Lower leg skin (tissue), 3 donors: ENCODE measurements at regions not wholly inside any gene's neighbourhood (a gene's known extent, or its start where the extent isn't known, plus 50 kb on each side); places are given as distances from the start of the nearest gene placed in this dataset.

ENCODE experiments used
- POLR2A ChIP-seq, 2 donors: fragments of 450-650 bp; IDR thresholded peaks; one replicate each; pipeline ENCODE4 v1.6.1; 2016 to 2017; ENCODE audit warnings: antibody characterized with exemption in 2 of 2, mild to moderate bottlenecking in 1 of 2, moderate library complexity in 1 of 2
- TF ChIP-seq, protein P1 (sequence below), 3 donors: fragments of 450-650 bp; IDR thresholded peaks; one replicate each; pipeline ENCODE4 v1.5.1; 2016; ENCODE audit warnings: antibody characterized with exemption in 3 of 3, mild to moderate bottlenecking in 3 of 3, moderate library complexity in 2 of 3

GRCh38 chrX:138877746-138878145 is 166.2 kb upstream of the FGF13 start:
- TF ChIP-seq, protein P1, sequence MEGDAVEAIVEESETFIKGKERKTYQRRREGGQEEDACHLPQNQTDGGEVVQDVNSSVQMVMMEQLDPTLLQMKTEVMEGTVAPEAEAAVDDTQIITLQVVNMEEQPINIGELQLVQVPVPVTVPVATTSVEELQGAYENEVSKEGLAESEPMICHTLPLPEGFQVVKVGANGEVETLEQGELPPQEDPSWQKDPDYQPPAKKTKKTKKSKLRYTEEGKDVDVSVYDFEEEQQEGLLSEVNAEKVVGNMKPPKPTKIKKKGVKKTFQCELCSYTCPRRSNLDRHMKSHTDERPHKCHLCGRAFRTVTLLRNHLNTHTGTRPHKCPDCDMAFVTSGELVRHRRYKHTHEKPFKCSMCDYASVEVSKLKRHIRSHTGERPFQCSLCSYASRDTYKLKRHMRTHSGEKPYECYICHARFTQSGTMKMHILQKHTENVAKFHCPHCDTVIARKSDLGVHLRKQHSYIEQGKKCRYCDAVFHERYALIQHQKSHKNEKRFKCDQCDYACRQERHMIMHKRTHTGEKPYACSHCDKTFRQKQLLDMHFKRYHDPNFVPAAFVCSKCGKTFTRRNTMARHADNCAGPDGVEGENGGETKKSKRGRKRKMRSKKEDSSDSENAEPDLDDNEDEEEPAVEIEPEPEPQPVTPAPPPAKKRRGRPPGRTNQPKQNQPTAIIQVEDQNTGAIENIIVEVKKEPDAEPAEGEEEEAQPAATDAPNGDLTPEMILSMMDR (IDR thresholded peaks at IDR 0.05), result no peak
- no peak for TF ChIP-seq POLR2A (IDR thresholded peaks at IDR 0.05)
